Activated CD8-positive, alpha-beta memory T cell treated with anti-CD3 and anti-CD28 coated beads for 4 hours (primary cell): ENCODE measurements at regions not wholly inside any gene's neighbourhood (a gene's known extent, or its start where the extent isn't known, plus 50 kb on each side); places are given as distances from the start of the nearest gene placed in this dataset.

Experiments used
- DNase-seq, 2 donors: peaks; one replicate each; pipeline ENCODE4 v3.0.0-alpha.2; 2020; ENCODE audit warnings: low read depth in 2 of 2

DNA sequence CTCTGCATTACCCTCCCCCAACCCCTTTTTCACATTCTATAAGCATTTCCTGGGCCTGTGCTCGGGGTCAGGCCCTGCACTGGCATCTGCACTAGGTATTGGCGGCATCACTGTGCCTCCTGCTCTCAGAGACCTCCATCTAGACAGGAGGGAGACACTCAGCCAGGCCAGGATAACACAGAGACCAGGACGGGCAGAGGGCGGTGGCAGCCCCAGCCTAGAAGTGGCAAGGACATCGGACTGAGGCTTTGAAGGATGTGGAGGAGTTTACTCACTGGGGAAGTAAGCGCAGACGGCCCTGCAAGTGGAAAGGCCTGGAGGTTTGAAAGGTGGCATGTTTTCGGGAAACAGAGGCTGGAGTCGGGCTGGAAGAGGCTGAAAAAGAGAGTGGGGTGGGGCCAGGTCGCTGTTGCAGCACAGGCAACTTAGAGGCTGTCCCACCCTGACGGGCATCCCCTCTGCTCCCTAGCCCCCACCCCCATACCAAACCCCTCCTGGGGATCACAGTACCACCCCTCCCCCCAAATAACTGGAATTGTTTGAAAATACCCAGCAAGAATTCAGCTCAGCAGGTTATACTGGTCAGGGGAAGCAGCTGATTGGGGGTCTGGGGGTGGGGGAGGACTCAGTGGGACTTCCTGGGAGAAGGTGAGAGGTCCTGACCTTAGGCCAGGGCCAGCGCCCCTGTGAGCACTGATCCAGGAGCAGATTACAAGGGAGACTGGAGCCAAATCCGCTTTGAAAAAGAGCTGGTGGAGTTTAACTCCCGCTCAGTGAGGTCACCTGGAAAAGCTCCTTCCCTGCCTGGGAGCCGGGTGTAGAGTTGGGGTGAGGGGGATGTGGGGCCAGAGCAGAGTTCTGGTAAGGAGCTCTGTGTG lies 121.8 kb upstream of the WNT4 start:
- no peak for DNase-seq

DNA sequence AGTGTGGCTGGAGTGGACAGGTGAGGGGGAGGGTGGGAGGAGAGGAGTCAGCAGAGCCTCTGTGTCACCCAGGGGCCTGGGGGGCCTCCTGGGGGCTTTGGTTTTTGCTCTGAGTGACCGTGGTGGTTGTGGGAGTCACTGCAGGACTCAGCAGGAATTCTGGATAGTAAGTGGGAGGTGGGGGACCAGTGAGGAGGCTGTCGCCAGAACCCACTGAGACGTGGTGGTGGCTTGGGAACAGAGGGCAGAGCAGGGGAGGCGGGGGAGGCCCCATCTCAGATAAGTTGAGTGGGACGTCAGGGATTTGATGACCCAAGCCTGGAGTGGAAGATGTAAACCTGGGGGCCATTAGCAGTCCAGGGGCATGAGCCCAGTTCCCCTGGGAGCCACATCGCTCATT lies 123.2 kb upstream of the WNT4 start:
- no peak for DNase-seq

DNA sequence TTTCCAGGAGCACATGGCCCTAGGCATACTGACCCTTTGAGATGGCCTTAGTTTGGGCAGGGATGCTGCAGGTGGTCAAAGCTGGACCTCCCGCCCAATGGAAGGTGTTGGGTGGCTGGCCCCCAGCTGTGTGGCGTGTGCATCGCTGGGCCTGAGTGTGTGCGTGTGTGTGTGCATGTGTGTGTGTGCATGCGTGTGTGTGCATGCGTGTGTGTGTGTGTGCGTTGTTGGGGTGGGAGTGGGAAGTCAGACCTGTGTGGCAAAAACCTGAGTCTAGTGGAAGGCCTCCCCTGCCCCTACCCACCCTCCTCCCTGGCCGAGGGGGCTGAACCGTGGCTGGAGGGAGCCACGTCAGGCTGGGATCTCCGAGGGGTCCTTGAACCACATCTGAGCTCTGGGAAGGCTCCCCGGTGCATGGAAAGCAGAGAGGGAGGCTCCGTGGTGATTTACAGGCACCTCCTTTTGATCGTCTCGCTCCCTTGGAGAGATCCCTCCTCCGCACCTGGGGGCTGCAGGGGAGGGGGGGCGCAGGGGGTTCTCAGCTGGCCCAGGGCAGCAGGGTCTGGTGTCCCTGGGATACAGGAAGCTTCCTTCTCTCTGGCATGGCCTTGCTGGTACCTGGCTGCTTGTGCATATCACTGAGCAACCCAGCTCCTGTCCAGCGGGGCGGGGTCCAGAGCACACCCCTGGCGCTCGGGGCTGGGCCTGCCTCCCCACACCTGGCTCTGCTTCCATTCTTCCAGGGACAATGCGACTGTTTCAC lies 124.7 kb upstream of the WNT4 start:
- no peak for DNase-seq

DNA sequence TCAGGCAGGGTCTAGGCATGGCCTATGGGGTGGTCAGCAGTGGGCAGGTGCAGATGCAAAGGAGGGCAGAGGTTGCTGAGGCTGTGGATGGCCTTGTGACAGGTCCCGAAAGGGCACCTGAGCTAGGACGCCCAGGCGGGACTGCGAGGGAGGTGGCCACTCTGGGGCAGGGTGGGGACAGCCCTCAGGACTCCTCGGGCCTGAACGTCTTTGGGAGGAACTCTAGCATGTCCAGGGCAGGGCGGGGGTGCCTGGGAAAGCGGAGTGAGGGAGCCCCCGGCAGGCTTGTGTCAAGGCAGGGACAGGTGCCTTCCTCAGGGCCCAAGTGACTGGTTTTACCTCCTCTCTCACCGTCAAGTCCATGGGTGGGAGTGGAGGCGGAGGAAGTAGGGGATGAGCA lies 125.4 kb upstream of the WNT4 start:
- no peak for DNase-seq

DNA sequence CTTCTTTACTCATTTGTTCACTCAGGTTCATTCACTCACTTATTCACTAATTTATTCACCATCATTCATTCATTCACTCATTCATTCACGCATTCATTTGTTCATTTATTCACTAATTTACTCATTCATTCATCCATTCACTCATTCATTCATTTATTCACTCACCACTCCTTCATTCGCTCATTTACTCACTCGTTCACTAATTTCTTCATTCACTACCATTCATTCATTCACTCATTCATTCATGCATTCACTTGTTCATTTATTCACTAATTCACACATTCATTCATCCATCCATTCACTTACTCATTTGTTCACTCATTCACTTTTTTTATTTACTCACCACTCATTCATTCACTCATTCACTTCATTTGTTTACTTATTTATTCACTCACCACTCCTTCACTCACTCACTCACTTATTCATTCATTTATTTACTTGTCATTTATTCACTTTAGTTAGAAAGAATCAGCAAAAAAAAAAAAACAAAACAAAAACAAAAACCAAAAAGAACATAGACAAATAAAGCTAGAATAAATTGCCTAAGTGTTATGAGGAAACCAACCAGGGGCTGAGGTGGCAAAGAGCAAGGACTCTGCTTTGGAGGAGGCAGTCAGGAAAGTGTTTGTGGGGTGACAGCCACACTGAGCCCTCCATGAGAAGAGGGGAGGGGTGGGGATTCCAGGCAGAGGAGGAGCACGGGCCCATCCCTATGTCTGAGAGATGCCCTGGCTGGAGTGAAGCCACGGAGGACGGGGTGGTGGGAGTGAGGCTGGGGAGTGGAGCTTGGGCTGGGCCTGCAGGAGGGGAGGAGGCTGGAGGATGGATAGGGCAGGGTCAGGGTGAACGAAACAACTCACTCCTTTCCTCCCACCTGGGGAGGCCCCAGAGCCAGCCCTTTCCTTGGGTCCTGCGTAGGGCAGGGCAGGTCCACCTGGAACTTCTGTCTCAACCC lies 129.2 kb upstream of the WNT4 start:
- DNase-seq = no peak

DNA sequence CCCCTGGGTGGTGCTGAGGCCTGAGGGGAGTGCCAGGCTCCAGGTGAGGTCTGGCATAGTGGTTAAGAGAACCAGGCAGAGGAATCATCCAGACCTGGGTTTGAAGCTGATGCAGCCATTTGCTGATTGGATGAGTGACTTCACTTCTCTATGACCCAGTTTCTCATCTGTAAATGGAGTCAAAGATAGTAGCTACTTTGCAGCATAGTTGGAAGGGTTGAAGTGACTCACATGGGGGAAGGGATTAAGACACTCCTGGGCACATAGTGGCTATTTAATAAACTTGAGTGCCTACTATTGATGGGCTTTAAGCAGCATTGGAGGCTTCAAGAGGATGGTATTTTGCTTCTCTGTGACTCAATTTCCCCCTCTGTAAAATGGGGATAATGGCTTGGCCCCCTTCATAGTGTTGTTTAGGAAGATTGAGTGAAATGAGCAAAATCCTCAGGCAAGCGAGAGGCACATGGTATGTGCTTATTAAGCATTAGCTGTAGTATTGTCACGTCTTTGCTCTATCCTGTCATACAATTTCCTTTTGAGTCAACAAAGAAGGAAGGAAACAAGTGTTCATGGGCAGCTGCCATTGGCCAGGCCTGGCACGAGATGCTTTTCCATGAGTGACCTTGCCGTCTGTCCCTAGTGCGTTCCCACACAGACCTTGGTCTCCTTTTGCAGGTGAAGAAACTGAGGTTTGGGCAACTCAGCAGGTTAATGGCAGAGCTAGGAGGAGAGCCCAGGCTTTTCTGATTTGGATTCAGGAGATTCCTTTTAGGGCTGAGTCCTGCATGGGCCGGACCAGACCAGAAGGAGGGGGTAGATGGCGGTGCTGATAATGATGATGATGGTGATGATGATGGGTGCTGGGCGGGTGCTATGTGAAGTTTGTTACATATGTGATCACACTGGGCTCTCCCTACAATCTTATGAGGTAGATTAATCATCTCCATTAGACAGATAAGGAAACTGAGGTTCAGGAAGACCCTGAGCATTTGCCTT lies 131.1 kb upstream of the WNT4 start:
- no peak for DNase-seq

DNA sequence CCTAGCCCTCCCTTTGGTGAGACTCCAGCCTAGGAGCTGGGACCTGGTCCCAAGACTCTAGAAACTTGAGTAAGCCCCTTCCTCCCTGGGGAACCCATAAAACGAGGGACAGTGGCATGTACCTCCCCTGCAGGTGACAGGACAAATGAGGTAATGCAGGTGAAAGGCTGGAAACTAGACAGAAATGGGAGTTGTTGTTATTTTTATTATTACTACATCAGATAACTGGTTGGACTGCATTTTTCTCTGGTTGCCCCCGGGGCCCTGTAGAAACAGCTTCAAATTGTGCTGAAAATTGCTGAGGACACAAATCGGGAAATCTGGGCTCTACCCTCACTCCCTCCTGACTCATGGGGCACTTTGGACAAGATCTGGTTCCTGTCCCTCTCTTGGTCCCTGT lies 132.3 kb upstream of the WNT4 start:
- no peak for DNase-seq

DNA sequence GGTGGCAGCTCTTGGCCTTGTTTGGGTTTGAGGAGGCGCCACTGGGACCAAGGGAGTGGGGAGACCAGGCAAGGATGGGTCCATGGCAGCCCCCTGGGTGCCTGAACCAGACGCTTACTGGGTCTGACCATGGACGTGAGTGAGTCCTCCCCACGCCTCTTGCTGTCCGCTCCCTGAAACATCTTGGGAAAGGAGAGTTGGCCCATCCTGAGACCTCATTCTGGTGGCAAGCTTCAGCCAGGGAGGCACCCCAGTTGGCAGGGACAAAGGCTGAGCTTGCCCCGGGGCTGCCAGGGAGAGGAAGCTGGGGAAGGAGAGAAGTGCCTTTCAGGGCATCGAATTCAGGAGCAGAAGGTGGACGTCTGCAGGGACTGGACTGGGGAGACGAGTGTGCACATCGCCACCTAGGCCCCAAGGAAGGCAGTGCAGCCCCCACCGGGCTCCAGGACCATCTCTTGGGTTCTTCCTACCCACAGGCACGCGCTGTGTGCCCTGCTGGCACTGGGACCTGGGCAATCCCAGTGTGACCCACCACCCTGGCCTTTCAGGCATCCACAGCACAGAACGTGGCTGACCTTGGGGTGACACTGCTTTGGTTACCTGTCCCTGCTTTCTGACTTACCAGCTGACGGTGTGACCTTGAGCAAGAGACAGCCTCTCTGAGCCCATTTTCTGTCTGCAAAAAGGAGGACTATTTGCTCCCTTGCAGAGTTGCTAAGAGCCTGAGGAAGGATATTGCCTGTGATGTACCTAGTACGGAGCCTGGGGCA lies 132.9 kb upstream of the WNT4 start:
- peak in 1 of 2 donors; percentile 5 for DNase-seq

DNA sequence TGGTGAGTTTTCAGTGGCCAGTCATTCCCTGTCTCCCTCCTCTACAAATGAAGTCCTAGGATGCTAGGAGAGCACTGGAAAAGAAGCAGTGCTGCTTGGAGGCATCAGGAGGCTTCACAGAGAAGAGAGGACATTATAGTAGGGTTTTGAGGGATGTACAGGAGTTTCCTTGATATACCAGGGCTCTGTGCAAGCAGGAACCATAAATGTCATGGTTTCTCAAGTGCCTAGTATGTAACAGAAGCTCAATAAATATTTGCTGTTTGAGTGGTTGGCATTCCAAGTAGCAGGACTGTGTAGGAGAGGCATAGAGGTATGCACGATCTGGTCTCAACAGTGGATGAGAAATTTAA lies 133.5 kb upstream of the WNT4 start:
- DNase-seq = no peak

DNA sequence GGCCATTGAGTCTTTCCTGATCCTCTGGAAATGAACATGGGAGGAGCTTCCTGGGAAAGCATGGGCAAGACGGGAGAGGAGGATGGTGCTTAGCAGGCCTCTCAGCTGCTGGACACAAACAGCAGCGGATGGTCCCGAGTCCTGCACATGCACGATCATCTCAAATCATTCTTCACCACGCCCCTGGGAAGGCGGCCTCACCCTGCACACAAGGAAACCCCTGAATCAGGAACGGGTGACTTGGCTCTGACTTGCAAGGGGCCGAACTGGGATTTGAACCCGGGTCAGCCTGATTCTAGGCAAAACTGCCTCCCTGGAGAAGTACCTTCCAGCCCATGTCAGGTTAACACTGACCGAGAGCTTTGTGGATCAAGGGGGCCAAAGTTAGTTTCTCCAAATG lies 134.8 kb upstream of the WNT4 start:
- DNase-seq = no peak

DNA sequence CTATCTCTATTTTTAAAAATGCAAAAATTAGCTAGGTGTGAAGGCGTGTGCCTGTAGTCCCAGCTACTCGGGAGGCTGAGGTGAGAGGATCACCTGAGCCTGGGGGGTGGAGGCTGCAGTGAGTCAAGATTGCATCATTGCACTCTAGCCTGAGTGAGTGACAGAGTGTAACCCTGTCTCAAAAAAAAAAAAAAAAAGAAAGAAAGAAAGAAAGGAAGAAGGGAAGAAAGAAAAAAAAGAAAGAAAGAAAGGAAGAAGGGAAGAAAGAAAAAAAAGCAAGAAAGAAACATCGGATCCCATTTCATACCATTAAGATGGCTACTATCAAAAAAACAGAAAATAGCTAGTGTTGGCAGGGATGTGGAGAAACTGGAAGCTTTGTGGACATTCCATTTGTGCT lies 136.8 kb upstream of the WNT4 start:
- DNase-seq = no peak

DNA sequence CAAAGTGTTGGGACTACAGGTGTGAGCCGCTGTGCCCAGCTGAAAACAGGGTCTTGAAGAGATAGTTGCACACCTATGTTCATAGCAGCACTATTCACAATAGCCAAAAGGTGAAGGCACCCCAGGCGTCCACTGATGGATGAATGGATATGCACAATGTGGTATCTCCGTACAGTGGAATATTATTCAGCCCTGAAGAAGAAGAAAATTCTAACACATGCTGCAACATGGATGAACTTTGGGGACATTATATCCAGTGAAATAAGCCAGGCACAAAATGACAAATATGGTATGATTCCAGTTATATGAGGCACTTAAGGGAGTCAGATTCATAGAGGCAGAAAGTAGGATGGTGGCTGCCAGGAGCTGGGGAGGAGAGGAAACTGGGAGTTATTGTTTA lies 137.6 kb upstream of the WNT4 start:
- DNase-seq = no peak

DNA sequence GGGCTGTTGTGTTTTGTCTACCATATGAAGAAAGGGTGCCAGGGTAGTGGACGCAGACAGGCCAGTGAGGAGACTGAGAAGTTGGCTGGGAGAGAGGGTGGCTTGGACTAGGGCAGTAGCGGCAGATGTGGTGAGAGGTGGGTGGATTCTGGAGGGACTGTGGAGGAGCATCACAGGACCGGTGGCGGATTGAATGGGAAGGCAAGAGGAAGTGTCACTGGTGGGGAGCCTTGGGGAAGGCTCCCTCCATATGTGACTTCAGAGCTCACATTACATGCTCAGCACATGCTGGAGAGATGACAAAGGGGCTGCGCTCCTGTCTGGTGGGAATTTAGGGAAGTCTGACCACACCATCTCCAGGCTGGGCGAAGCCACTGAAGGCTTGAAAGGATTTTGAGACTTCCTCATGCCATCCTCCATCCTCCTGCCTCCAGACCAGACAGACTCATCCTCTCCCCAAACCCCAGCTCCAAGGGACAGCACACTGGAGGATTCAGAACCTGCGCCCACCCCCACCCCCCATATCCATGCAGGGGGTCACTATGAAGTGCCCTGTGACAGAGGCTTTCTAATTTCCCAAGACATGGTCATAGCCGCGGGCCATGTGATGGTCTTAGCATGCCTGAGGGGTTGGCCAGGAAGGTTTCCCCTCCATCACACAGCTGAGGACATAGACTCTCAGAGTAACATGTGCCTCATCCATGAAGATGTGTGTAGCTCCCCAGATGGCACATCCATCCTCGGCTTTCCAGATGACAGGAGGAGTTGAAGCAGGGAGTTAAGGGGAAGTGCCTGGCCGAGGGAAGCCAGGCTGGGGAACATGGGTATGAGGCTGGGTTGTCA lies 138.8 kb upstream of the WNT4 start:
- DNase-seq = no peak

DNA sequence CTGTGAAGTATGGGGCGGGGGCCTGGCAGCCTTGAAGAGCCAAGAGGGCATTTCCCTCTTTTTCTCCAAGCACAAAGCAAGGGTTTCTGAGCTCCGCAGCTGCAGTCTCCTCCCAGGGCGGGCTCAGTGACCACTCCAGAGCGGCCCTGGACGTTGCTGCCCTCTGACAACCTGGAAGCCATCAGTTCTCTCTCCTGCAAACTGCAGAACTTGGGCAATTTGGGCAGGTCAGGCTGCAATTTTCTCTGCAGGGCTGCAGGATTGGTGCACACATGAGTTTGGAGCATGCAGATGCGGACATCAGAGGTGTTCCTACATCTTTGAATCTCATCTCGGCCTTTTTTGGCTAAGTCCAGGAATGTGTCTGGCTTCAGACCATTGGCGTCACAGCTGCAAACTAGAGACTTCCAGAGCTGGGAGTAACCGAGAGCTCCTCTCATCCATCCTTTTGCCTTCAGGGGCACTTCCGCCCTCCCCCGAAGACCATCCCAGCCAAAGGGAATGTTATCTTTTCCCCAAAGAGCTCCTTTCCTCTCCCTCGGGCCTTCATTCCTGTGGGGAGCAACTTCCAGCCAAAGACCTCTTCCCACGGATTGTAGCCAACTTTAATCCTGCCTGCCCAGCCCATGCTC lies 139.6 kb upstream of the WNT4 start:
- DNase-seq = no peak

DNA sequence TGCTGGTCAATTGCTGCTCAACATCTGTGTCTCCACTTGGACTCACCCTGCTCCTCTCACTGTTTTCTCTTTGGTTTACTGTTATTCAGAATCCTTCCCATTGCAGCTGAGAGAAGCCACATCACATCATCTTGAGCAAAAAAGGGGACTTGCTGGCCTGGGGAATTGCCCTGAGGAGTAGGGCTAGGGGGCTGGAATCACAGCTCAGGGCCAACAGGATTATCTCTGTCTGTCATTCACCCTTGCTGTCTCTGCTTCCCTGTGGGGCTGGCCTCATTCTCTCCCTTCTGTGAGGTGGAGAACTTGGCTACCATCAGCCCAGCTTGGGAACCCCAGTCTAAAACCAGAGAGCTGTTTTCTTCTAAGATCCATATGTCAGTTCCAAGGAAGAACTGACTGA lies 140.7 kb upstream of the WNT4 start:
- DNase-seq = no peak

DNA sequence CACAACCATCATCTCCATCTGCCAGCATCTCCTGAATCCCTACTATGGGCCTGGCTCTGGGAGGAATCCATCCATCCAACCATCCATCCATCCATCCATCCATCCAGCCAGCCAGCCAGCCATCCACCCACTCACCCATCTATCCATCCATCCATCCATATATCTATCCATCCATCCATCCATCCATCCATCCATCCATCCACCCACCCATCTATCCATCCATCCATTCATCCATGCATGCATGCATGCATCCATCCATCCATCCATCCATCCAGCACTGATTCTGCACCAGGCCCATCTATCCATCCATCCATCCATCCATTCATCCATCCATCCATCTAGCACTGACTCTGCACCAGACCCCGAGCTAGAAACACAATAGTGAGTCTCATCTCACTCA lies 141.3 kb upstream of the WNT4 start:
- DNase-seq = no peak

DNA sequence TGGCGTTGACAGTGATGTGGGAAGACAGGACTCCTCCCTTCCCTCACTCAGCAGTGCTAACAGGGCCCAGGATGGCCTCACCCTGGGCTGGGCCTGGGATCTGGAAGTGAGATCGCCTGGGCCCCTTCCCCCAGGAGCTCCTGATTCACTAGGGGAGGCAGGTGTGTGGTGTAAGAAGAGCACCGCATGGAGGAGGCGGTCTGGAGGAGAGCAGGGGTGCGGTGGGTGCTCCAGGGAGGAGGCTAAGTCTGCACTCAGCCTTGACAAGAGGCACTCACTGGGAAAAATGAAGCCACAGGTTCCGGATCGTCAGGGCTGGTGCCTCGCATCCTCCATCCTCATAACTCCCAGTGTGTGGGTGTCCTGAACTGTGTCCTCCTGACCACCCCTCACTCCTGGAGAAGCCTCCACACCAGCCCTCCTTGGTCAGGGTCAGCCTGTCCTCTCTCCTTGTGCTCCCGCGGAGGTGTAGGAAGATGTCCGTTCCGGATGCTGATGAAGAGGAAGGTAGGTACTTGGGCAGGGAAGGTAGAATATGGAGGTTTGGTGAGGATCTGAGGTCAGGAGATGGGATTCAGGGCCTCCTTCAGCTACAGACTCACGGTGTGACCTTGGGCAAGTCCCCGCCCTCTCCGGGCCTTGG lies 142.1 kb upstream of the WNT4 start:
- DNase-seq = no peak
